HG02678 (cell line): ENCODE measurements at regions not wholly inside any gene's neighbourhood (a gene's known extent, or its start where the extent isn't known, plus 50 kb on each side); places are given as distances from the start of the nearest gene placed in this dataset.
"Not testable (repeated sequence)": the region's sequence is repeated elsewhere in the genome, so short reads cannot be mapped to it uniquely, and the experiment has no call there.

Experiments used
- ATAC-seq: cut with Tn5 transposase; IDR thresholded peaks from one replicate; pipeline ENCODE4 v1.9.1; 2021; ENCODE audit warnings: mild to moderate bottlenecking, moderate library complexity; ENCODE audit not compliant: unreplicated experiment

DNA sequence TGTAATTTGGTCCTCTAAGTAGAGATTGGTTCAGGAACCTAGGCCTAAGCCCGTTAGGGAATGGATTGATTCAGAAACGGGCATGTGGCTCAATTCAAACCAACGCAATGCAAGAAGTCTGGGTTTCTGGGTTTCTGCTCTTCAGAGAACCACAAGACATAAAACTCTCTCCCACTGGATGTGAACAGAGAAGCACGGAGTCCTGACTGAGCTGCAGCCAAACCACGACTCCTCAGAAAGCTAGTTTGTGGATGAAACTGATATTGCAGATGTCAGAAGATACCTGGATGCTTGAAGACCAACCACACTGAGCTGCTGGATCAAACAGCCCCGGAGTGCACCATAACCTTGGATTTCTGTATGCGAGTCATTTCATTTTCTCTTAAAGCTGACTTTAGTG, 50.0 kb downstream of the SOD2 start:
- no peak for ATAC-seq

DNA sequence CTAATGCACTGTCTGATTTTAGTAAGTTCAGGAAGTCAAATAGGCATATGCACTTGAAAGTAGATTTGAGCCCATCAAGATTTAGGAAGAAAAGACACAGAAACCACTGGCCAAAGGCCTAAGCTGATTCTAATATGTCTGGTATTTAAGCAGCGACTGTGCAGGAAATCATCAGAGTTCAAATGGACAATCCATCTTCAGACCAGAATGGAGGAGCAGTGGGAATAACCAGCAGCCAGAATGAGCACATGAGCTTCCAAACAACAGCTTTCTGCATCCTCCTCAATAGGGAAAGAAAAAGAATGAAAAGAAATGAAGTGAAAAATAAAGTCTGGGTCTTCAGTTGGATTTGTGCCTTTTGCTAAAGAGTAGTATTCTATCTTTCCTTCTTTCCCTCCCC, 50.6 kb downstream of the SOD2 start:
- no peak for ATAC-seq

DNA sequence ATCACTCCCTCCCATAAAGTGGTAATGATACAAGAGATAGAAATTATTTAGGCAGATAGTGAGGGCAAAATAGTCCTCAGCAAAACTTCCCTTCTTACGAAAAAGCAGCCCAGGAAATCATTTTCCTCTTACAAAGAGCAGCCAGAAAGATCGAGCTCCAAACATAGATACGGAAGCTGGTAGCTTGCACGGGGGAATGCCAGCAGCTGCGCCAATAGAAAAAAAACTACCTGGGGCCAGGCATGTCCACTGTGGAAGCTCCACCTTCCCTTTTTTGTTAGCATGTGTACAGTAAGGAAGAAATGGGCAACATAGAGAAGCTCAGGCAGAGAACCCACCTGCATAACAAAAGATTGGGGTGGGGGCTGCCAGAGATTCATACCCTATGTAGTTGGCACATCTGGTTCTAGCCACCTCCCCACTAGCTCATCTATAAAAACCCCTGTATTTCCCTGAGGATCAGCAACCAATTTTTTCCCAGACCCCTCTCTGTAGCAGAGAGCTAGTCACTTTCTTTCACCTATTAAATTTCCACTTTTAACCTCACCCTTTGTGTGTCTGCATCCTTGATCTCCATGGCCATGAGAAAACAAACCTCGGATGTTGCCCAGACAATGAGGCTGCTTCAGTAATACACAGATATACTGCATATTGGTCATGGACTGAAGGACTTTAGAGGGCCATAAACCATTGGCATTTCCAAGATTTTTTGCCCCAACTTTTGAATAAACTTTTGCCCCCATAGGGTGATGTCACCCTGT, 52.1 kb downstream of the SOD2 start:
- ATAC-seq: no peak

- ATAC-seq: no peak
Measured at GRCh38 chr6:159640322-159640721, 52.7 kb downstream of the SOD2 start.

- no peak for ATAC-seq
Measured at GRCh38 chr6:159639721-159640120, 53.3 kb downstream of the SOD2 start.

- ATAC-seq: no peak
Measured at GRCh38 chr6:159633196-159633595, 59.8 kb downstream of the SOD2 start.

GRCh38 chr6:159631886-159632285, 61.2 kb downstream of the SOD2 start:
- no peak for ATAC-seq

- ATAC-seq: no peak
Measured at GRCh38 chr6:159627939-159628338, 65.1 kb downstream of the SOD2 start.

DNA sequence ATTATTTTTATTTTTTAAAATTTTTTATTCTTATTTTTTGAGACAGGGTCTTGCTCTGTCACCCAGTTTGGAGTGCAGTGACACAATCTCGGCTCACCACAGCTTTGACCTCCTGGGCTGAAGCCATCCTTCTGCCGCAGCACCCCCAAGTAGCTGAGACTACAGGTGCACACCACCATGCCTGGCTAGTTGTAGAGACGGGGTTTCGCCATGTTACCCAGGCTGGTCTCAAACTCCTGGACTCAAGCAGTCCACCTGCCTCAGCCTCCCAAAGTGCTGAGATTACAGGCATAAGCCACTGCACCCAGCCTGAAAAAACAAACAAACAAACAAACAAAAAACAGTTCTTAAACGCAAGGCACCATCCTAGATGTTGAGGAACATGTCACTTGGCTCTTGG, 66.5 kb downstream of the SOD2 start:
- ATAC-seq: not testable (repeated sequence)

DNA sequence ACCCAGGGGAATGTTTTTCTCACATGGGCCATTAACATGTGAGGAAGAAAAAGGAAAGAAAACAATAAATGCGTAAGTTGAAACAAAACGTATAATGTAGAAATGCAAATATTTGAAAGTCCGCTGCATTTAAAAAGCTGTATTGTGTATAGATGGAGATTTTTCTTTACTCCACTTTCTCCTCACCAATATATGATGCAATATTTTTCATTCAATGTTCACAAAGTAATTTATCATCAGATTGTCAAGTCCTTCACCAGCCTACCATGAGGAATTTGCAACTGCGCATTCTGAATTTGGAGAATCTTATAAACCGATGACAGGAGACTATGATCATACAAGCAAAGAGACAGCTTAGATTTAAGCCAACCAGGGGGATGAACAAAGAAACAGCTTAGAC, 69.9 kb downstream of the SOD2 start:
- ATAC-seq: no peak

GRCh38 chr6:159620947-159621346, 72.1 kb downstream of the SOD2 start:
- ATAC-seq: no peak

DNA sequence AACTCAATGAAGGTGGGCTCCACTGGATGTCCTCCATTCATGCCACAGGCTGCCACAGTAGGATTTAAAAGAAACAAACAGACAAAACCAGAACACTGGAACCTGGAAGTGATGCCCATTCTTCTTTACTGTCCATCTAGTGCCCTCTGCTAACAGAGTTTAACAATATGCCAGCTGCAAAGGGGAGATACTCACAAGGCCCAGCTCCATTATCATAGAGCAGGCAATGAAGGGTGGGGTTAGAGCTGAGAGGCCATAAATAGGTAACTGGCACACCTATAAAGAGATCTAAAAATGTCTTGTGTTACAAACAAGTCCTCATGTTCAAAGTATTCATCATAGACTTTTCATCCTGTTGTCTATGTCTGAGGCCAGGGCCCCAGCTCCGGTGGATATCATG, 75.6 kb downstream of the SOD2 start:
- ATAC-seq: no peak

DNA sequence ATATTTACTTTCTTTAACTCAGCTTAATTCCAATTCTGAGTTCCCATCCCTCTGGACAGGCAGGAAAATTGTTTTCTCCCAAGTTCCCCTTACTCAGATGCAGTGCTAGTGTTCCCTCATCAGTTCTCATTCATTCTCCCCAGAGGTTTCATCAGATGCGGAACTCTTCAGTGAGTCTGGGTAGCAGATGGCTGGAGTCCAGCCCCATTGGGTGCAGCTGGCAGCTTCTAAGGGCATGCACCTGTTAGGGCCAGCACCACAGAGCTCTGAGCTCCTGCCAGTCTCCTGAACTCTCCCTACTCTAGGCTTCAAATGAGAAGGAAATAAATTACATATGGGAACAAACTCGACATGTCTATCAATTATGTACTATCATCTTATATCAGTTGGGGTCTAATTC, 76.6 kb downstream of the SOD2 start:
- ATAC-seq: no peak

- no peak for ATAC-seq
Measured at GRCh38 chr6:159615918-159616317, 77.1 kb downstream of the SOD2 start.

DNA sequence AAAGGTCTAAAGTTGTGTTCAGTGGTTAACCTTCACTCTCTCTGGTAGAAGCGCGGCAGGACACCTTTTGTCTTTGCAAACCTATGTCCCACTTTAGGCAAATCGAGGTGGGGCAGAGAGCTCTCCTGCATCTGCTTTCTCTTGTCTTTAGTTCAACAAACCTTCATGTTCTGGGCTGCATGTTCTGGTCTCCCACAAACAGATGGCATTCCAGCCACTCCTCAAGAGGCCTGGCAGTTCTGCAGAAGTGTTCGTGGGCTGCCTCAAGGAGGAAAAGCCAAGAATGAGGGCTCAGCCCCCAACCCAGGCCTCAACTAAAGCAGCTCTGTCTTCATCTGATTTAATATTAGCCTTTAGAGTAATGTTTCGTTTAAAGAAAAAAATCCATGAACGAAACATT, 82.2 kb downstream of the SOD2 start:
- no peak for ATAC-seq

DNA sequence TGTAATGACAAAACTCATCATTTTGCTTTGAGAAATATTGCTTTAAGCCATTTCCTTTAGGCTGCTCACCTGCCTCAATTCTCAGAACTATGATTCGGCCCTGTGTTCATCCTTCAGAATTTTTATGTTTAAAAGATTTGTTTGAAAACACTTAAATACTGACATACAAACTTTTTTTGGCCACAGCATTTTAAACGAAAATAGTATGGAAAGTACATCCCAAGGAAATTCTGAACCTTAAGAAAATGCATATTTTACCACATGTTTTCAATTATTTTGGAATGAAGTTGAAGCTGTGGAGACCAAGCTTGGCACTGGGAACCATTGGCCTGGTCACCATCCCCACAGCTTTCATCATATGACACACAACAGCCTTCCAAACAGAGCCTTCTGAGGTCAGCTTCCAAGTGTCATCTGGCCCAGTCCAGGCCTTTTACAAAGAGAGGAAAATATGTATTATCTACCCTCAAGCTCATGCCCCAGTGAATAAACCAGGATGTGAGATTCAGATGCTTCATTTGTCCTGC, 83.3 kb downstream of the SOD2 start:
- no peak for ATAC-seq

GRCh38 chr6:159608961-159609651, 83.9 kb downstream of the SOD2 start:
- ATAC-seq: no peak

DNA sequence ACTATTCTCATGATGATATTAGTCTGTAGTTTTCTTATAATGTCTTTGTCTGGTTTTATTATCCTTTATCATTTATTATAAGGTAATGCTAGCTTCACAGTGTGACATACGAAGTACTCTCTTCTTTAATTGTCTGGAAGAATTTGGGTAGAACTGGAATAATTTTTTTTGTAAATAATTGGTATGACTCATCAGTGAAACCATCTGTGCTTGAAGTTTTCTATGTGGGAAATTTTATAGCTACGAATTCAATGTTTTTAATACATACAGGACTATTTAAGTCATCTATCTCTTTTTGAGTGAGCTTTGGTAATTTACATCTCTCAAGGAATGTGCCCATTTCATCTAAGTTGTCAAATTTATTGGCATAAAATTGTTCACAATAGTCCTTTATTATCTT, 86.3 kb downstream of the SOD2 start:
- no peak for ATAC-seq

DNA sequence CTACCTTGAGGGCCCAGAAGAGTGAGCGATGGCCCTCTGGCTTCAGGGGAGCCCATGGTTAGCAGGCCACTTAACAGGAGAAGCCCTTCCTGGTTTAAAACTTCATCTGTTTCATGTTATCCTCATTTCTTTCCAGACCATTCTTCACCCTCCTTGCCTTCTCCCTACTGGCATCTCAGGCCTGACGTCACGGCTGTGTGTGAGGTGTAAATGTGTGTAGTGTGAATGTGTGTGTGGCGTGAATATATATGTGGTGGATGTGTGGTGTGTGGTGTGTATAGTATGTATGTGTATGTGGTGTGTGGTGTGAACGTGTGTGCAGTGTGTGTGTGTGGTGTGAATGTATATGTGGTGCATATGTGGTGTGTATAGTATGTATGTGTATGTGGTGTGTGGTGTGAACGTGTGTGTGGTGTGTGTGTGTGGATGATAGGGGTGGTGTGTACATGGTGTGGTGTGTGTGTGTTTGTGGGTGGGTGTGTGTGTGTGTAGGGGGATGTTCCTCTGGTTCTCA, 88.5 kb downstream of the SOD2 start:
- ATAC-seq: no peak

DNA sequence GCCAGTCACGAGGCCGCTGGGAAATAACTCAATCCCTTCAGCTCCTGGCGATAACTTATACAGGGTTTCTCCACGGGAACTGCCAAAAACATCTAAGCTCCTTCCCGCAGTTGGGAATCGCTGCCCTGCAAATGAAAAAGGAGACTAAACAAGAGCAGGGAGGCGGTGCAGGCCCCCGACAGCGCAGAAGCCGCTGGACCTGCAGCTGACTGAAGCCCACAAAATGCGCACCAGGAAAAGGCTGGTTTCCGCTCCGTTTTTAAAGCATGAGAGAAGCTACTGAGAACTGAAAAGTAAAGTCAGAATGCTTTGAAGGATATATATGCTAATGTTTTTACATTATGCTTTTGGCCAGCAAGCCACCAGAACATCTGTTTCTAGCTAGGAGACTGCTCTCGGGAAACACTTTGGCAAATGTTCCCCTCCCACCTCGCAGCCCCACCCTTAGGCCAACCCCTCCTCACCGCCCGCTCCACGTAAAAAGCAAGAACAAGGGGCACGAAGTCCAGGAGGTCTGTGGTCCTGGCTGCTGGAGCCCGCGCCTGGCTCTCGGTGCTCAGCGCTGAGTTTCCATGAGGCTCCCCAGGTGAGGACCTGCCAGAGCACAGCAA, 90.5 kb downstream of the SOD2 start:
- no peak for ATAC-seq

DNA sequence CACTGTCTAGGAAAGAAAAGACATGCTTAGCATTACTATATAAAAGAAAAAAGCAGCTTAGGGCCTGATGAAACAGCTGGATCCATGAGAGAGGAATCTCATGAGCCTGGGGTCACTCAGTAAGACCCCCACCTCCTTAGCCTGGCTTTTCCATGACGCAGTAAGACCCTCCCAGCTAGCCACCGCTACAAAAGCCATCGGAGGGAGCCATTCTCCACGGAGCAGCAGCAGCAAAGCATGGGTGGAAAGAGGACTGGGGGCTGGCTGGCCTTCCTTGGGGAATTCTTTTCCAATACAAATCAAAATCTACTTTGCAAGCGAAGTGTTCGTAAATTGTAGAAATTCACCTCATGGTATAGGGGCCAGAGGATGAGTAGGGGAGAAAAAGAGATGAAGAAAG, 91.8 kb downstream of the SOD2 start:
- ATAC-seq: no peak

GRCh38 chr6:159595173-159595572, 97.9 kb downstream of the SOD2 start:
- ATAC-seq: no peak
